OCI-LY3 (cell line): ENCODE measurements at regions not wholly inside any gene's neighbourhood (a gene's known extent, or its start where the extent isn't known, plus 50 kb on each side); places are given as distances from the start of the nearest gene placed in this dataset.
"Not testable (repeated sequence)": the region's sequence is repeated elsewhere in the genome, so short reads cannot be mapped to it uniquely, and the experiment has no call there.

ENCODE experiments used
- CTCF ChIP-seq: fragments of 200-600, 300-600 bp; sonication (generic); IDR thresholded peaks from 2 replicates; pipeline ENCODE4 v1.5.1; 2014; ENCODE audit warnings: antibody characterized with exemption, low read length, low read depth
- EZH2phosphoT487 ChIP-seq: fragments of 200-600 bp; shearing (Covaris generic); IDR thresholded peaks from 2 replicates; pipeline ENCODE4 v1.6.1; 2018; ENCODE audit warnings: antibody characterized with exemption, mixed run types, low read depth

GRCh38 chr3:75434276-75434912 lies 229.7 kb upstream of the FRG2C start:
- not testable (repeated sequence) for TF ChIP-seq CTCF, EZH2phosphoT487
